Breast epithelium (tissue), 4 donors: ENCODE measurements at regions not wholly inside any gene's neighbourhood (a gene's known extent, or its start where the extent isn't known, plus 50 kb on each side); places are given as distances from the start of the nearest gene placed in this dataset.

Experiments
- DNase-seq, 2 donors: peaks; one replicate each; pipeline ENCODE4 v3.0.0-alpha.2; 2019; ENCODE audit warnings: low spot score in 2 of 2
- H3K27ac ChIP-seq, 2 donors: fragments of 200-600 bp; sonication (generic) in 1 of 2; one replicate each; pipeline ENCODE4 v1.5.1; 2016 to 2019; ENCODE audit warnings: mild to moderate bottlenecking in 1 of 2
- H3K27me3 ChIP-seq, 2 donors: fragments of 200-600 bp; sonication (generic) in 1 of 2; one replicate each; pipeline versions ENCODE4 v1.5.1 to v1.6.0; 2017 to 2019; ENCODE audit warnings: control low read depth in 1 of 2, mild to moderate bottlenecking in 1 of 2
- H3K36me3 ChIP-seq: fragments of 200-600 bp; one replicate; pipeline ENCODE4 v1.5.1; 2019
- H3K4me1 ChIP-seq, 2 donors: fragments of 200-600 bp; sonication (generic); one replicate each; pipeline ENCODE4 v1.5.1; 2016 to 2019; ENCODE audit warnings: control low read depth in 1 of 2
- H3K4me3 ChIP-seq, 3 donors: fragments of 200-600 bp; sonication (generic); 1 replicate in 2 of 3; 2 replicates in 1 of 3; pipeline ENCODE4 v1.5.1; 2016 to 2019; ENCODE audit warnings: mild to moderate bottlenecking in 3 of 3, moderate library complexity in 2 of 3
- H3K9me3 ChIP-seq, 2 donors: fragments of 200-600 bp; sonication (generic) in 1 of 2; one replicate each; pipeline ENCODE4 v1.5.1; 2016 to 2019; ENCODE audit warnings: control low read depth in 1 of 2
- POLR2A ChIP-seq: fragments of 450-650 bp; IDR thresholded peaks from one replicate; pipeline ENCODE4 v1.6.1; 2016; ENCODE audit warnings: antibody characterized with exemption, mild to moderate bottlenecking, moderate library complexity
- POLR2AphosphoS5 ChIP-seq, 3 donors: sonication (generic); formaldehyde crosslinking; IDR thresholded peaks; one replicate each; pipeline ENCODE4 v1.6.1; 2017; ENCODE audit warnings: antibody characterized with exemption in 3 of 3
- intact Hi-C: fragments of 100-400 bp; cut with DNase I; formaldehyde crosslinking; loops from one replicate; pipeline ENCODE4 v1.15.1; 2023; ENCODE audit warnings: low total_unique reads
- TF ChIP-seq, protein P1 (sequence below), 3 donors: fragments of 450-650 bp; IDR thresholded peaks; one replicate each; pipeline ENCODE4 v1.5.1; 2016 to 2017; ENCODE audit warnings: antibody characterized with exemption in 3 of 3, mild to moderate bottlenecking in 3 of 3, moderate library complexity in 3 of 3

DNA sequence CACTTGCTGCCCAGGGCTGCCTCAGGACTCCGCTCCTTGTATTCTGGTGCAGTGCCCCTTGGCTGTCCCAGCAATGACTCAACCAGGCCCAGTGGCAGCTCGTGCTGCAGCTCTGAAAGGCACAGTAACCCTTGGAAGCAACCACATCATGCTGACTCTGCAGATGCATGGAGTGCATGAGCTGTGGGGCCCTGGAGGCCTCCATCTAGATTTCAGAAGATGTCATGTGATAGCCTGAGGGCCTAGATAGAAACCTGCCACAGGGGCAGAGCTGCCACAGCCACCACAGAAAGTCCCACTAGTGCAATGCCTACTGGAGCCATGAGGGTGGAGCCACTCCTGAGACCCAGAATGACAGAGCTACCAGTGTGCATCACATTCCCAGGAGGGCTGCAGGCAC is 117.1 kb upstream of the SMAD3 start:
- no peak for DNase-seq
- Histone ChIP-seq H3K4me3 (no peak overlapping the region), H3K27ac (no peak overlapping the region), H3K9me3 (no peaks in the 10 kb centered on the region), H3K36me3 (no peaks in the 10 kb centered on the region), H3K4me1 (no peaks in the 10 kb centered on the region), H3K27me3 (no peaks in the 10 kb centered on the region)
- intact Hi-C loops = loop anchor here (10.0 kb wide), 1 partner anchor 357 kb away; no protein-coding TSS in a partner anchor
- TF ChIP-seq, protein P1, sequence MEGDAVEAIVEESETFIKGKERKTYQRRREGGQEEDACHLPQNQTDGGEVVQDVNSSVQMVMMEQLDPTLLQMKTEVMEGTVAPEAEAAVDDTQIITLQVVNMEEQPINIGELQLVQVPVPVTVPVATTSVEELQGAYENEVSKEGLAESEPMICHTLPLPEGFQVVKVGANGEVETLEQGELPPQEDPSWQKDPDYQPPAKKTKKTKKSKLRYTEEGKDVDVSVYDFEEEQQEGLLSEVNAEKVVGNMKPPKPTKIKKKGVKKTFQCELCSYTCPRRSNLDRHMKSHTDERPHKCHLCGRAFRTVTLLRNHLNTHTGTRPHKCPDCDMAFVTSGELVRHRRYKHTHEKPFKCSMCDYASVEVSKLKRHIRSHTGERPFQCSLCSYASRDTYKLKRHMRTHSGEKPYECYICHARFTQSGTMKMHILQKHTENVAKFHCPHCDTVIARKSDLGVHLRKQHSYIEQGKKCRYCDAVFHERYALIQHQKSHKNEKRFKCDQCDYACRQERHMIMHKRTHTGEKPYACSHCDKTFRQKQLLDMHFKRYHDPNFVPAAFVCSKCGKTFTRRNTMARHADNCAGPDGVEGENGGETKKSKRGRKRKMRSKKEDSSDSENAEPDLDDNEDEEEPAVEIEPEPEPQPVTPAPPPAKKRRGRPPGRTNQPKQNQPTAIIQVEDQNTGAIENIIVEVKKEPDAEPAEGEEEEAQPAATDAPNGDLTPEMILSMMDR (IDR thresholded peaks at IDR 0.05) = no peak
- TF ChIP-seq POLR2A (no peak), POLR2AphosphoS5 (IDR thresholded peaks at IDR 0.05) (no peak)

DNA sequence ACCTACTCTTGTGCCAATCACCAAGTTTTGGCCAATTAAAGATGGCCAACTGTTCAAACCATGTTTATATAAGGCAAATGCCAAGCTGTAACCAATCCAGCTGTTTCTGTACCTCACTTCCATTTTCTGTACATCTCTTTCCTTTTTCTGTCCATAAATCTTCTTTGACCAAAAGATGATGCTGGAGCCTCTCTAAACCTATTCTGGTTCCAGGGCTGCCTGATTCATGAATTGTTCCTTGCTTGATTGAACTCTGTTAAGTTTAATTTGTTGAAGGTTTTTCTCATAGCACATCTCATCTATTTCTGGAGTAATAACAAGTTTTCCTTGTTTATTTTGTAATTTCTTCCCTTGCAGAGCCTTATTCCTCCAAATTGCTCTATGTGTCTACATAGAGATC is 115.3 kb upstream of the SMAD3 start:
- Histone ChIP-seq H3K36me3 (no peaks in the 10 kb centered on the region), H3K27me3 (no peaks in the 10 kb centered on the region), H3K9me3 (no peaks in the 10 kb centered on the region), H3K4me3 (no peak overlapping the region), H3K27ac (no peak overlapping the region), H3K4me1 (no peaks in the 10 kb centered on the region)
- DNase-seq = no peak
- TF ChIP-seq POLR2AphosphoS5 (IDR thresholded peaks at IDR 0.05) = no peak
- no peak for TF ChIP-seq POLR2A
- intact Hi-C loops = no loop called here

GRCh38 chr15:66951531-66952320 is 113.7 kb upstream of the SMAD3 start:
- intact Hi-C loops = no loop called here

DNA sequence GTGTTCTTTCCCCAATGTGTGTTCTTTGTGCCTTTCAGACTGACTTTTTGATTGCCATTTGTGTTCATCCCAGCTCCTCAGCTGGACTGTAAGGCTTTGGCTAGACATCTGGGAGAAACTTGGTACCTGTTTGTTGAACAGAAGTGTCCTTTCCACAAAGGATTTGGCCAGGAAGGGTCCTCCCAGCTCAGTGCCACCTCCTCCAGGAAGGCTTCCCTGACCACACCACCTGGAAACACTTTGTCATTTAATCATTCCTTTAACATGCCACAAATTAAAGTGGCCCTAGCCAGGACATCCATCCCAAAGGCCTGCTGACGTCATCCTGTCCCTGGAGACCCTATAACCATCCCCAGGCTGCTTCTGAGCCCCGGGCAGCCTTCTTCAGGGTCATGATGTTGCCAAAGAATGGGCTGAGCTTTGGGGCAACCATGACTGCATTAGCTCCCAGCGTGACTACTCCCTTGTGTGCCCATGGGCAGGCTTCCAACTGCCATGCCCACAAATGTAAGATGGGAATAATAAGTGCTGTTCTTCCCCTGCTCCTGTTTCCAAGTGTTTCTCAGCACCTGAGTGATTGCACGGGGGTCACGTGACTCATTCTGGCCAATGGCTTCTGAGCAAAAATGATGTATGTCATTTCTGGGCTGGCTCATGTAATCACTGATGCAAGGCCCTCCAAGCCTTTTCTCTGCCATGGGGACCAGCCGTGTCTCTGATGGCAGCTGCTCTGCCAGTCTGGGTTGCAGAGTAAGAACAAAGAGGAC is 112.5 kb upstream of the SMAD3 start:
- Histone ChIP-seq H3K27ac (no peak overlapping the region), H3K27me3 (no peaks in the 10 kb centered on the region), H3K4me1 (no peaks in the 10 kb centered on the region), H3K9me3 (no peaks in the 10 kb centered on the region), H3K36me3 (no peaks in the 10 kb centered on the region), H3K4me3 (no peak overlapping the region)
- DNase-seq = no peak
- intact Hi-C loops = no loop called here
- TF ChIP-seq, protein P1 (IDR thresholded peaks at IDR 0.05) = no peak
- TF ChIP-seq POLR2AphosphoS5 (IDR thresholded peaks at IDR 0.05) = no peak
- TF ChIP-seq POLR2A = no peak

More at GRCh38 chr15:66951531-66952320, 113.7 kb upstream of the SMAD3 start:
- H3K4me1 ChIP-seq = no peaks in the 10 kb centered on the region
- TF ChIP-seq, protein P1 (IDR thresholded peaks at IDR 0.05) = no peak
- no peak for TF ChIP-seq POLR2AphosphoS5 (IDR thresholded peaks at IDR 0.05)
- TF ChIP-seq POLR2A = no peak
- no peaks in the 10 kb centered on the region for H3K9me3 ChIP-seq
- no peaks in the 10 kb centered on the region for H3K36me3 ChIP-seq
- no peak overlapping the region for H3K27ac ChIP-seq
- no peaks in the 10 kb centered on the region for H3K27me3 ChIP-seq
- H3K4me3 ChIP-seq = no peak overlapping the region
- DNase-seq = no peak

- TF ChIP-seq, protein P1 (IDR thresholded peaks at IDR 0.05) = no peak
- TF ChIP-seq POLR2AphosphoS5 (IDR thresholded peaks at IDR 0.05) (no peak), POLR2A (no peak)
- no peaks in the 10 kb centered on the region for H3K27me3 ChIP-seq
- no peaks in the 10 kb centered on the region for H3K4me1 ChIP-seq
- intact Hi-C loops = no loop called here
- no peak for DNase-seq
- H3K27ac ChIP-seq = no peak overlapping the region
- no peaks in the 10 kb centered on the region for H3K36me3 ChIP-seq
- no peak overlapping the region for H3K4me3 ChIP-seq
- H3K9me3 ChIP-seq = no peaks in the 10 kb centered on the region
These were observed 111.7 kb upstream of the SMAD3 start for GRCh38 chr15:66953523-66954229.
